OCI-LY7 (cell line): ENCODE measurements at regions not wholly inside any gene's neighbourhood (a gene's known extent, or its start where the extent isn't known, plus 50 kb on each side); places are given as distances from the start of the nearest gene placed in this dataset.
"Not testable (repeated sequence)": the region's sequence is repeated elsewhere in the genome, so short reads cannot be mapped to it uniquely, and the experiment has no call there.

Source experiments
- EZH2phosphoT487 ChIP-seq: fragments of 200-600 bp; sonication (generic); IDR thresholded peaks from 2 replicates; pipeline ENCODE4 v1.6.1; 2018; ENCODE audit warnings: low read depth, borderline replicate concordance, mild to moderate bottlenecking, mixed run types, antibody characterized with exemption, low read length, moderate library complexity, mixed read lengths
- TF ChIP-seq, protein P1 (sequence below): fragments of 200-600 bp; sonication (generic); conservative IDR thresholded peaks from 2 replicates; pipeline ENCODE4 v1.5.1; 2014; ENCODE audit warnings: mild to moderate bottlenecking, antibody characterized with exemption, low read length, moderate library complexity, mixed read lengths

DNA sequence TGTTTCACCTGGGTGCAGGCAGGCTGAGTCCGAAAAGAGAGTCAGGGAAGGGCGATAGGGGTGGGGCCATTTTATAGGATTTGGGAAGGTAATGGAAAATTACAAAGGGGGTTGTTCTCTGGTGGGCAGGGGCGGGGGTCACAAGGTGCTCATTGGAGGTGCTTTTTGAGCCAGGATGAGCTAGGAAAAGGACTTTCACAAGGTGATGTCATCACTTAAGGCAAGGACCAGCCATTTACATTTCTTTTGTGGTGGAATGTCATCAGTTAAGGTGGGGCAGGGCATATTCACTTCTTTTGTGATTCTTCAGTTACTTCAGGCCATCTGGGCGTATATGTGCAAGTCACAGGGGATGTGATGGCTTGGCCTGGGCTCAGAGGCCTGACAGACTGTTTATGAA is 1040.0 kb downstream of the TAF11L14 start:
- TF ChIP-seq, protein P1, sequence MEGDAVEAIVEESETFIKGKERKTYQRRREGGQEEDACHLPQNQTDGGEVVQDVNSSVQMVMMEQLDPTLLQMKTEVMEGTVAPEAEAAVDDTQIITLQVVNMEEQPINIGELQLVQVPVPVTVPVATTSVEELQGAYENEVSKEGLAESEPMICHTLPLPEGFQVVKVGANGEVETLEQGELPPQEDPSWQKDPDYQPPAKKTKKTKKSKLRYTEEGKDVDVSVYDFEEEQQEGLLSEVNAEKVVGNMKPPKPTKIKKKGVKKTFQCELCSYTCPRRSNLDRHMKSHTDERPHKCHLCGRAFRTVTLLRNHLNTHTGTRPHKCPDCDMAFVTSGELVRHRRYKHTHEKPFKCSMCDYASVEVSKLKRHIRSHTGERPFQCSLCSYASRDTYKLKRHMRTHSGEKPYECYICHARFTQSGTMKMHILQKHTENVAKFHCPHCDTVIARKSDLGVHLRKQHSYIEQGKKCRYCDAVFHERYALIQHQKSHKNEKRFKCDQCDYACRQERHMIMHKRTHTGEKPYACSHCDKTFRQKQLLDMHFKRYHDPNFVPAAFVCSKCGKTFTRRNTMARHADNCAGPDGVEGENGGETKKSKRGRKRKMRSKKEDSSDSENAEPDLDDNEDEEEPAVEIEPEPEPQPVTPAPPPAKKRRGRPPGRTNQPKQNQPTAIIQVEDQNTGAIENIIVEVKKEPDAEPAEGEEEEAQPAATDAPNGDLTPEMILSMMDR, result not testable (repeated sequence)
- TF ChIP-seq EZH2phosphoT487, result not testable (repeated sequence)
